Astrocyte of the cerebellum (primary cell): ENCODE measurements at regions not wholly inside any gene's neighbourhood (a gene's known extent, or its start where the extent isn't known, plus 50 kb on each side); places are given as distances from the start of the nearest gene placed in this dataset.

Experiments
- DNase-seq: peaks from one replicate; pipeline ENCODE4 v3.0.0-alpha.2; 2011; ENCODE audit warnings: low read depth
- H3K4me3 ChIP-seq: 2 replicates; pipeline ENCODE4 v1.5.1; 2011; ENCODE audit warnings: mild to moderate bottlenecking, low read depth, low read length, moderate library complexity
- CTCF ChIP-seq: IDR thresholded peaks from 2 replicates; pipeline ENCODE4 v1.5.1; 2012; ENCODE audit warnings: low read length, low read depth, moderate library complexity, mild to moderate bottlenecking; ENCODE audit errors: missing control alignments
- in situ Hi-C: cut with HindIII; loops from 2 replicates; pipeline ENCODE4 v1.10.0; 2017; ENCODE audit warnings: low sequenced_read_pairs

GRCh38 chr21:26351661-26352060, 181.1 kb upstream of the APP start:
- in situ Hi-C loops: no loop called here
- TF ChIP-seq CTCF: no peak
- no peak for DNase-seq
- no peak overlapping the region for H3K4me3 ChIP-seq

GRCh38 chr21:26332867-26333266, 162.3 kb upstream of the APP start:
- in situ Hi-C loops: no loop called here
- no peak for DNase-seq
- no peak for TF ChIP-seq CTCF
- no peak overlapping the region for H3K4me3 ChIP-seq

GRCh38 chr21:26331205-26331980, 160.8 kb upstream of the APP start:
- in situ Hi-C loops: no loop called here

GRCh38 chr21:26320596-26320995, 150.0 kb upstream of the APP start:
- TF ChIP-seq CTCF: no peak
- no peak for DNase-seq
- in situ Hi-C loops: no loop called here
- H3K4me3 ChIP-seq: no peak overlapping the region

More at GRCh38 chr21:26331205-26331980, 160.8 kb upstream of the APP start:
- DNase-seq: no peak
- H3K4me3 ChIP-seq: no peak overlapping the region
- TF ChIP-seq CTCF: no peak

- no peak overlapping the region for H3K4me3 ChIP-seq
- no peak for DNase-seq
- in situ Hi-C loops: no loop called here
- no peak for TF ChIP-seq CTCF
Observed at GRCh38 chr21:26307640-26308039, 137.1 kb upstream of the APP start.

- TF ChIP-seq CTCF: no peak
- no peak for DNase-seq
- in situ Hi-C loops: no loop called here
- no peak overlapping the region for H3K4me3 ChIP-seq
Observed at GRCh38 chr21:26297851-26298250, 127.3 kb upstream of the APP start.
